ENCODE measurements at regions not wholly inside any gene's neighbourhood (a gene's known extent, or its start where the extent isn't known, plus 50 kb on each side); places are given as distances from the start of the nearest gene placed in this dataset.

GRCh38 chr7:35424440-35424839 is 170.5 kb upstream of the TBX20 start (continued):
- no peak for TF ChIP-seq CREB3L1 (IDR thresholded peaks at IDR 0.05; ENCODE audit: borderline replicate concordance, low read depth)
- TF ChIP-seq ZNF175 (CRISPR knock-in tag; IDR thresholded peaks at IDR 0.05; ENCODE audit: low read depth): no peak
- TF ChIP-seq PTBP1 (IDR thresholded peaks at IDR 0.05; ENCODE audit: low read depth, low read length): no peak

- Histone ChIP-seq H3K27me3 (ENCODE audit: control insufficient read depth in 2 of 2, insufficient read depth in 2 of 2, low read length in 2 of 2) (peaks cover 0 to 7% of the 10 kb centered on the region in 2 experiments; a peak in 2 of 5 replicates), H3K27ac (ENCODE audit: extremely low read depth, low read depth, low read length) (no peak overlapping the region), H3K4me3 (no peak overlapping the region), H3K9ac (ENCODE audit: insufficient read depth in 1 of 2, low read depth in 2 of 2, low read length in 2 of 2) (no peak overlapping the region), H3K79me2 (ENCODE audit: control insufficient read depth, insufficient read depth, low read length) (no peaks in the 10 kb centered on the region), H3K9me1 (ENCODE audit: control insufficient read depth, insufficient read depth, low read length) (no peaks in the 10 kb centered on the region), H3K9me3 (replicated peaks; ENCODE audit: control insufficient read depth, insufficient read depth, low read depth, low read length) (no peaks in the 10 kb centered on the region), H3K4me1 (replicated peaks in 1 of 2; ENCODE audit: control insufficient read depth in 2 of 2, insufficient read depth in 2 of 2, low read length in 2 of 2) (no peaks in the 10 kb centered on the region), H3K4me2 (ENCODE audit: insufficient read depth, low read length) (no peak overlapping the region), H2AFZ (ENCODE audit: low read depth, low read length) (no peak overlapping the region), H3K36me3 (ENCODE audit: control insufficient read depth, insufficient read depth, low read length) (no peaks in the 10 kb centered on the region), H4K20me1 (replicated peaks; ENCODE audit: control insufficient read depth, insufficient read depth, low read length) (no peaks in the 10 kb centered on the region)
- ChIA-PET CTCF (ENCODE audit: low intra/inter-chr PET ratio) (no interaction called here), POLR2A (no interaction called here)
- FAIRE-seq (no peak), ATAC-seq (no peak), DNase-seq (ENCODE audit: extremely low read depth in 1 of 4, low spot score in 3 of 4) (no peak)
- BruUV-seq (replicated peaks): no TSS peak
- 0% methylated on average over 2 of the region's 2 CpGs for WGBS (ENCODE audit: insufficient coverage, low coverage, missing lambda C conversion rate)
- no peak for TF ChIP-seq CLOCK (CRISPR knock-in tag; IDR thresholded peaks at IDR 0.05; ENCODE audit: borderline replicate concordance)
- no peak for TF ChIP-seq XRCC3 (IDR thresholded peaks at IDR 0.05)
- TF ChIP-seq MAFK (IDR thresholded peaks at IDR 0.05; ENCODE audit: low read length): no peak
- TF ChIP-seq CGGBP1 (CRISPR knock-in tag; IDR thresholded peaks at IDR 0.05): no peak
- no peak for TF ChIP-seq MYC (IDR thresholded peaks at IDR 0.05; ENCODE audit: low read depth, low read length)
- no peak for TF ChIP-seq MYC (CRISPR knock-in tag; IDR thresholded peaks at IDR 0.05; ENCODE audit: borderline replicate concordance, low read depth)
- no peak for TF ChIP-seq ZNF584 (CRISPR knock-in tag; IDR thresholded peaks at IDR 0.05; ENCODE audit: low read depth)
- intact Hi-C loops (cut with micrococcal nuclease): loop anchor here (5.0 kb wide), 1 partner anchor 485 kb away; no protein-coding TSS in a partner anchor
- in situ Hi-C loops (cut with MboI): no loop called here
Observed at GRCh38 chr7:35422715-35423114, 168.8 kb upstream of the TBX20 start.
